GM12878 (cell line): ENCODE measurements at regions not wholly inside any gene's neighbourhood (a gene's known extent, or its start where the extent isn't known, plus 50 kb on each side); places are given as distances from the start of the nearest gene placed in this dataset.

Source experiments
- ATAC-seq: fragments of 200-7000 bp; cut with Tn5 transposase; 3 replicates; pipeline ENCODE4 v1.9.1; 2020; ENCODE audit warnings: mild to moderate bottlenecking, moderate library complexity
- BruUV-seq: library from RNA; stranded (reverse); fragments of 400-500 nt; replicated peaks from 2 replicates; lab custom pipeline; 2021; lab: Mats Ljungman, UMichigan
- CTCF ChIA-PET: fragments of 300-600 bp; sonication (Branson Sonifier 250); formaldehyde crosslinking; extraction: SDS; loops from one replicate; lab custom pipeline; 2021; ENCODE audit warnings: inconsistent platforms; lab: Yijun Ruan, JAX
- POLR2A ChIA-PET: fragments of 350-600 bp; formaldehyde crosslinking; extraction: SDS; loops from one replicate; lab custom pipeline; 2021; ENCODE audit warnings: inconsistent platforms; lab: Charles Lee
- RAD21 ChIA-PET: fragments of 300-600 bp; sonication (Branson Sonifier 250); formaldehyde crosslinking; loops from one replicate; lab custom pipeline; 2023; ENCODE audit warnings: antibody characterized with exemption; ENCODE audit not compliant: unreplicated experiment; lab: Charles Lee
- SMC1A ChIA-PET: fragments of 300-600 bp; sonication (Branson Sonifier 250); formaldehyde crosslinking; loops from one replicate; lab custom pipeline; 2023; ENCODE audit not compliant: unreplicated experiment, uncharacterized antibody; lab: Charles Lee
- DNase-seq: peaks from one replicate; pipeline ENCODE4 v3.0.0-alpha.2; 2011; ENCODE audit warnings: low read depth, low spot score
- FAIRE-seq: peaks from 3 replicates; lab custom pipeline; 2011; peaks lifted over from hg19 to GRCh38; lab: Jason Lieb, UNC
- H2AFZ ChIP-seq: 2 replicates; pipeline ENCODE4 v1.6.0; 2011; ENCODE audit warnings: low read depth, low read length, control low read depth; ENCODE audit not compliant: control insufficient read depth
- H3K27ac ChIP-seq: 2 replicates; pipeline ENCODE4 v1.5.1; 2011; ENCODE audit warnings: control low read depth; ENCODE audit not compliant: control insufficient read depth, insufficient read depth
- H3K27me3 ChIP-seq, 2 experiments: replicated peaks in 1 of 2; 2 replicates each; pipeline versions ENCODE4 v1.6.0 to v1.6.1; 2011; ENCODE audit warnings: low read length in 1 of 2; ENCODE audit not compliant: control insufficient read depth in 2 of 2, insufficient read depth in 2 of 2
- H3K36me3 ChIP-seq, 2 experiments: 2 replicates each; pipeline ENCODE4 v1.5.1; 2011; ENCODE audit warnings: low read length in 1 of 2; ENCODE audit not compliant: control insufficient read depth in 2 of 2, insufficient read depth in 2 of 2
- H3K4me1 ChIP-seq: 2 replicates; pipeline ENCODE4 v1.6.1; 2011; ENCODE audit warnings: mild to moderate bottlenecking, low read length, moderate library complexity, mixed read lengths; ENCODE audit not compliant: control insufficient read depth, insufficient read depth
- H3K4me2 ChIP-seq: 2 replicates; pipeline ENCODE4 v1.6.0; 2011; ENCODE audit warnings: control low read depth; ENCODE audit not compliant: control insufficient read depth, insufficient read depth
- H3K4me3 ChIP-seq: fragments of 200-600 bp; sonication (generic); 2 replicates; pipeline ENCODE4 v1.5.1; 2016
- H3K79me2 ChIP-seq: 2 replicates; pipeline ENCODE4 v1.6.0; 2011; ENCODE audit warnings: low read length; ENCODE audit not compliant: control insufficient read depth, insufficient read depth
- H3K9ac ChIP-seq: 2 replicates; pipeline ENCODE4 v1.8.0; 2011; ENCODE audit warnings: low read length, control low read depth, mixed read lengths; ENCODE audit not compliant: control insufficient read depth, insufficient read depth
- H3K9me3 ChIP-seq: replicated peaks from 3 replicates; pipeline ENCODE4 v1.5.1; 2011; ENCODE audit warnings: mild to moderate bottlenecking, low read length; ENCODE audit not compliant: control insufficient read depth, insufficient read depth
- H4K20me1 ChIP-seq: 2 replicates; pipeline ENCODE4 v1.6.0; 2011; ENCODE audit not compliant: control insufficient read depth, insufficient read depth
- DPF2 ChIP-seq: fragments of 450-650 bp; IDR thresholded peaks from 2 replicates; pipeline ENCODE4 v1.6.1; 2017; ENCODE audit warnings: mild to moderate bottlenecking
- FOS ChIP-seq: IDR thresholded peaks from 3 replicates; pipeline ENCODE4 v1.6.1; 2011; ENCODE audit warnings: borderline replicate concordance; ENCODE audit not compliant: insufficient read length; ENCODE audit errors: extremely low read depth
- GABPA ChIP-seq: IDR thresholded peaks from 2 replicates; pipeline ENCODE4 v1.6.1; 2014; ENCODE audit warnings: antibody characterized with exemption, low read depth, mild to moderate bottlenecking, inconsistent platforms
- HDAC6 ChIP-seq: fragments of 200-600 bp; sonication (generic); IDR thresholded peaks from one replicate; pipeline ENCODE4 v1.8.0; 2017; ENCODE audit warnings: antibody characterized with exemption; ENCODE audit not compliant: unreplicated experiment
- NFYA ChIP-seq: IDR thresholded peaks from 2 replicates; pipeline ENCODE4 v1.6.1; 2011; ENCODE audit warnings: low read depth, mild to moderate bottlenecking, low read length, improper control_type of control experiment, borderline replicate concordance
- RUNX3 ChIP-seq: IDR thresholded peaks from 2 replicates; pipeline ENCODE4 v1.6.1; 2012; ENCODE audit warnings: low read length, inconsistent platforms
- TARDBP ChIP-seq: IDR thresholded peaks from 2 replicates; pipeline ENCODE4 v1.6.1; 2016; ENCODE audit warnings: borderline replicate concordance
- ZNF384 ChIP-seq: IDR thresholded peaks from 2 replicates; pipeline ENCODE4 v1.6.1; 2012; ENCODE audit warnings: low read depth, mild to moderate bottlenecking, low read length, improper control_type of control experiment, borderline replicate concordance
- WGBS: methylation state at CpG from one replicate; pipeline ENCODE4 v1.1.6; 2016; ENCODE audit warnings: low lambda C conversion rate; ENCODE audit not compliant: insufficient replicate concordance, insufficient coverage; ENCODE audit errors: missing lambda C conversion rate; 5-methylcytosine and 5-hydroxymethylcytosine counted together
- in situ Hi-C: fragments of 300-500 bp; cut with MboI; formaldehyde crosslinking; loops from 9 replicates; pipeline ENCODE4 v1.14.3; 2018; ENCODE audit warnings: mixed read lengths
- intact Hi-C: fragments of 100-400 bp; cut with micrococcal nuclease; formaldehyde crosslinking; loops from one replicate; pipeline ENCODE4 v1.14.2; 2022; ENCODE audit not compliant: unreplicated experiment
- TF ChIP-seq, protein P1 (sequence below): IDR thresholded peaks from 2 replicates; pipeline ENCODE4 v1.6.1; 2012; ENCODE audit warnings: improper control_type of control experiment, low read depth, low read length; ENCODE audit not compliant: insufficient replicate concordance

DNA sequence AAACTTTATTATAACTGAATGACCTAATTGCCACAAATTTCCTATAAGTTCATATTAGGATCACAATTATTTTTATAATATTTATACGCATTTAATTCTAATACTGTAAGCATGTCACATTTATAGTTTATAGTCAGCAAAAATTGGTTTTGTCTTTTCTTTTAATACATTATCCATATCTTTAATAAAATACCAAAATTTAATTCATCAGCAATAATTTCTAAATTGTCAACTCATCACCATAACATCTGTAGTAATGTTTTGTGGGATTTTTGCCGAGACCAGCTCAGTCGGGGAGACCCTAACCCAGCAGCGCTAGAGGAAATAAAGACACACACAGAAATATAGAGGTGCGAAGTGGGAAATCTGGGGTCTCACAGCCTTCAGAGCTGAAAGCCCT is 254.2 kb downstream of the KIF21A start:
- Histone ChIP-seq H3K4me1 (no peaks in the 10 kb centered on the region), H3K36me3 (no peaks in the 10 kb centered on the region), H2AFZ (no peak overlapping the region), H3K4me2 (no peak overlapping the region), H3K79me2 (no peaks in the 10 kb centered on the region), H3K4me3 (no peak overlapping the region), H4K20me1 (no peaks in the 10 kb centered on the region), H3K27me3 (no peaks in the 10 kb centered on the region), H3K27ac (no peak overlapping the region), H3K9ac (no peak overlapping the region), H3K9me3 (no peaks in the 10 kb centered on the region)
- BruUV-seq = no TSS peak
- SMC1A ChIA-PET = no interaction called here
- FAIRE-seq = no peak
- CTCF ChIA-PET = no interaction called here
- TF ChIP-seq FOS = no peak
- TF ChIP-seq HDAC6 = no peak
- no peak for TF ChIP-seq TARDBP
- TF ChIP-seq GABPA = no peak
- no peak for TF ChIP-seq ZNF384
- no peak for TF ChIP-seq NFYA
- TF ChIP-seq, protein P1, sequence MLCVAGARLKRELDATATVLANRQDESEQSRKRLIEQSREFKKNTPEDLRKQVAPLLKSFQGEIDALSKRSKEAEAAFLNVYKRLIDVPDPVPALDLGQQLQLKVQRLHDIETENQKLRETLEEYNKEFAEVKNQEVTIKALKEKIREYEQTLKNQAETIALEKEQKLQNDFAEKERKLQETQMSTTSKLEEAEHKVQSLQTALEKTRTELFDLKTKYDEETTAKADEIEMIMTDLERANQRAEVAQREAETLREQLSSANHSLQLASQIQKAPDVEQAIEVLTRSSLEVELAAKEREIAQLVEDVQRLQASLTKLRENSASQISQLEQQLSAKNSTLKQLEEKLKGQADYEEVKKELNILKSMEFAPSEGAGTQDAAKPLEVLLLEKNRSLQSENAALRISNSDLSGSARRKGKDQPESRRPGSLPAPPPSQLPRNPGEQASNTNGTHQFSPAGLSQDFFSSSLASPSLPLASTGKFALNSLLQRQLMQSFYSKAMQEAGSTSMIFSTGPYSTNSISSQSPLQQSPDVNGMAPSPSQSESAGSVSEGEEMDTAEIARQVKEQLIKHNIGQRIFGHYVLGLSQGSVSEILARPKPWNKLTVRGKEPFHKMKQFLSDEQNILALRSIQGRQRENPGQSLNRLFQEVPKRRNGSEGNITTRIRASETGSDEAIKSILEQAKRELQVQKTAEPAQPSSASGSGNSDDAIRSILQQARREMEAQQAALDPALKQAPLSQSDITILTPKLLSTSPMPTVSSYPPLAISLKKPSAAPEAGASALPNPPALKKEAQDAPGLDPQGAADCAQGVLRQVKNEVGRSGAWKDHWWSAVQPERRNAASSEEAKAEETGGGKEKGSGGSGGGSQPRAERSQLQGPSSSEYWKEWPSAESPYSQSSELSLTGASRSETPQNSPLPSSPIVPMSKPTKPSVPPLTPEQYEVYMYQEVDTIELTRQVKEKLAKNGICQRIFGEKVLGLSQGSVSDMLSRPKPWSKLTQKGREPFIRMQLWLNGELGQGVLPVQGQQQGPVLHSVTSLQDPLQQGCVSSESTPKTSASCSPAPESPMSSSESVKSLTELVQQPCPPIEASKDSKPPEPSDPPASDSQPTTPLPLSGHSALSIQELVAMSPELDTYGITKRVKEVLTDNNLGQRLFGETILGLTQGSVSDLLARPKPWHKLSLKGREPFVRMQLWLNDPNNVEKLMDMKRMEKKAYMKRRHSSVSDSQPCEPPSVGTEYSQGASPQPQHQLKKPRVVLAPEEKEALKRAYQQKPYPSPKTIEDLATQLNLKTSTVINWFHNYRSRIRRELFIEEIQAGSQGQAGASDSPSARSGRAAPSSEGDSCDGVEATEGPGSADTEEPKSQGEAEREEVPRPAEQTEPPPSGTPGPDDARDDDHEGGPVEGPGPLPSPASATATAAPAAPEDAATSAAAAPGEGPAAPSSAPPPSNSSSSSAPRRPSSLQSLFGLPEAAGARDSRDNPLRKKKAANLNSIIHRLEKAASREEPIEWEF = no peak
- TF ChIP-seq DPF2 = no peak
- no peak for TF ChIP-seq RUNX3
- no peak for DNase-seq
- in situ Hi-C loops (no loop called here), intact Hi-C loops (no loop called here)
- POLR2A ChIA-PET = no interaction called here
- no peak for ATAC-seq
- RAD21 ChIA-PET = no interaction called here
- 48% methylated on average over 5 of the region's 5 CpGs for WGBS
